ENCODE measurements at regions not wholly inside any gene's neighbourhood (a gene's known extent, or its start where the extent isn't known, plus 50 kb on each side); places are given as distances from the start of the nearest gene placed in this dataset.

DNA sequence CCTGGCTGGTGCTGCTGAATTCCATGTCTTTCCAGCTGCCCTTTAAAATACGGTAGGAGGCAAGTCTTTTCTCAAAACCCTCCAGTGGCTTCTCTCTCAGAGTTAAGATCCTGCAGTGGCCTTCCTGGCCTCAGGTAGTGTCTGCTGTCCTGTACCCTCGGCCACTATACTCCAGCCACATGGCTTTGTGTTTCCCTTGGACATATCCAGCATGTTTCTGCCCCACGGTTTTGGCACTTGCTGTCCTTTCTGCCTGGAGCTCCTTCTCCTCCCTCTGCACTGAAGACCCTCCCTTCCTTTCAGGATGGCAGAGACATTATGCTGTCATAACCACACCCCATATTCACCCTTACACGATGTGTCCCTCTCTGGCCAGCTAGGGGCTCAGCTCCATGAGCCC lies 76.5 kb upstream of the B3GAT1 start:
- TF ChIP-seq SP1 (IDR thresholded peaks at IDR 0.05) = no peak
- TF ChIP-seq ARNT (IDR thresholded peaks at IDR 0.05) = no peak
- no peak for TF ChIP-seq PKNOX1 (IDR thresholded peaks at IDR 0.05)
- no peak for TF ChIP-seq TARDBP (IDR thresholded peaks at IDR 0.05)
- TF ChIP-seq BHLHE40 (IDR thresholded peaks at IDR 0.05; ENCODE audit: borderline replicate concordance) = no peak
- no peak for TF ChIP-seq NFRKB (IDR thresholded peaks at IDR 0.05)
- no peak for TF ChIP-seq CTBP1 (IDR thresholded peaks at IDR 0.05; ENCODE audit: borderline replicate concordance)
